NCI-H1105 (cell line): ENCODE measurements at regions not wholly inside any gene's neighbourhood (a gene's known extent, or its start where the extent isn't known, plus 50 kb on each side); places are given as distances from the start of the nearest gene placed in this dataset.
A peak's percentile ranks its signal among the peaks of the same experiment; 100 is the strongest.
"Not testable (repeated sequence)": the region's sequence is repeated elsewhere in the genome, so short reads cannot be mapped to it uniquely, and the experiment has no call there.

ENCODE experiments used
- DNase-seq: peaks from one replicate; lab custom pipeline; 2025; lab: John Stamatoyannopoulos, UW

- DNase-seq, result no peak
These were observed 156.4 kb upstream of the MAP3K1 start for GRCh38 chr5:56658972-56659371.

- DNase-seq, result no peak
These were observed 158.3 kb upstream of the MAP3K1 start for GRCh38 chr5:56656846-56657726.

- DNase-seq, result no peak
These were observed 163.5 kb upstream of the MAP3K1 start for GRCh38 chr5:56651893-56652292.

GRCh38 chr5:56650386-56650785, 165.0 kb upstream of the MAP3K1 start:
- DNase-seq, result no peak

- no peak for DNase-seq
These were observed 165.8 kb upstream of the MAP3K1 start for GRCh38 chr5:56649569-56649968.

- no peak for DNase-seq
These were observed 166.8 kb upstream of the MAP3K1 start for GRCh38 chr5:56648460-56649034.

GRCh38 chr5:56647099-56647850, 168.1 kb upstream of the MAP3K1 start:
- DNase-seq, result no peak

GRCh38 chr5:56641635-56642260, 173.6 kb upstream of the MAP3K1 start:
- DNase-seq, result no peak

- DNase-seq, result no peak
These were observed 174.5 kb upstream of the MAP3K1 start for GRCh38 chr5:56640763-56641406.

GRCh38 chr5:56639476-56639875, 175.9 kb upstream of the MAP3K1 start:
- no peak for DNase-seq

- DNase-seq, result no peak
These were observed 176.5 kb upstream of the MAP3K1 start for GRCh38 chr5:56638768-56639238.

GRCh38 chr5:56638061-56638621, 177.2 kb upstream of the MAP3K1 start:
- DNase-seq, result peak; percentile 60

- no peak for DNase-seq
These were observed 177.9 kb upstream of the MAP3K1 start for GRCh38 chr5:56637321-56637920.

GRCh38 chr5:56633950-56634349, 181.4 kb upstream of the MAP3K1 start:
- no peak for DNase-seq

GRCh38 chr5:56632939-56633338, 182.4 kb upstream of the MAP3K1 start:
- no peak for DNase-seq

- DNase-seq, result no peak
These were observed 183.2 kb upstream of the MAP3K1 start for GRCh38 chr5:56632199-56632598.

GRCh38 chr5:56631719-56632118, 183.6 kb upstream of the MAP3K1 start:
- DNase-seq, result no peak

GRCh38 chr5:56628616-56629015, 186.7 kb upstream of the MAP3K1 start:
- DNase-seq, result not testable (repeated sequence)

- DNase-seq, result no peak
These were observed 189.8 kb upstream of the MAP3K1 start for GRCh38 chr5:56625541-56625940.

GRCh38 chr5:56624751-56625150, 190.6 kb upstream of the MAP3K1 start:
- DNase-seq, result no peak

- DNase-seq, result no peak
These were observed 193.2 kb upstream of the MAP3K1 start for GRCh38 chr5:56622141-56622540.
